ENCODE measurements at regions not wholly inside any gene's neighbourhood (a gene's known extent, or its start where the extent isn't known, plus 50 kb on each side); places are given as distances from the start of the nearest gene placed in this dataset.
"Not testable (repeated sequence)": the region's sequence is repeated elsewhere in the genome, so short reads cannot be mapped to it uniquely, and the experiment has no call there.

- no peak for DNase-seq (ENCODE audit: low read depth)
Measured at GRCh38 chr4:141459020-141459419, 177.4 kb upstream of the IL15 start.

- no peak for DNase-seq (ENCODE audit: low read depth)
Measured at GRCh38 chr4:141462361-141462760, 174.0 kb upstream of the IL15 start.

GRCh38 chr4:141463678-141464077, 172.7 kb upstream of the IL15 start:
- DNase-seq (ENCODE audit: low read depth): no peak

- DNase-seq (ENCODE audit: low read depth): no peak
Measured at GRCh38 chr4:141464366-141464765, 172.0 kb upstream of the IL15 start.

- DNase-seq (ENCODE audit: low read depth): no peak
Measured at GRCh38 chr4:141465171-141465570, 171.2 kb upstream of the IL15 start.

GRCh38 chr4:141467225-141467624, 169.2 kb upstream of the IL15 start:
- no peak for DNase-seq (ENCODE audit: low read depth)

- no peak for DNase-seq (ENCODE audit: low read depth)
Measured at GRCh38 chr4:141469392-141469791, 167.0 kb upstream of the IL15 start.

GRCh38 chr4:141473026-141473540, 163.3 kb upstream of the IL15 start:
- DNase-seq (ENCODE audit: low read depth): no peak

- no peak for DNase-seq (ENCODE audit: low read depth)
Measured at GRCh38 chr4:141473952-141474351, 162.4 kb upstream of the IL15 start.

- no peak for DNase-seq (ENCODE audit: low read depth)
Measured at GRCh38 chr4:141480950-141481349, 155.4 kb upstream of the IL15 start.

GRCh38 chr4:141484298-141484697, 152.1 kb upstream of the IL15 start:
- DNase-seq (ENCODE audit: low read depth): not testable (repeated sequence)

GRCh38 chr4:141486375-141486997, 149.9 kb upstream of the IL15 start:
- DNase-seq (ENCODE audit: low read depth): peak; percentile 89

- DNase-seq (ENCODE audit: low read depth): no peak
Measured at GRCh38 chr4:141497627-141498026, 138.8 kb upstream of the IL15 start.

GRCh38 chr4:141499261-141499853, 137.0 kb upstream of the IL15 start:
- no peak for DNase-seq (ENCODE audit: low read depth)

- DNase-seq (ENCODE audit: low read depth): no peak
Measured at GRCh38 chr4:141501395-141501794, 135.0 kb upstream of the IL15 start.

- DNase-seq (ENCODE audit: low read depth): no peak
Measured at GRCh38 chr4:141501931-141502330, 134.5 kb upstream of the IL15 start.

GRCh38 chr4:141502755-141503154, 133.6 kb upstream of the IL15 start:
- no peak for DNase-seq (ENCODE audit: low read depth)

GRCh38 chr4:141503260-141503659, 133.1 kb upstream of the IL15 start:
- DNase-seq (ENCODE audit: low read depth): no peak

GRCh38 chr4:141511055-141511454, 125.3 kb upstream of the IL15 start:
- no peak for DNase-seq (ENCODE audit: low read depth)

GRCh38 chr4:141513866-141514265, 122.5 kb upstream of the IL15 start:
- DNase-seq (ENCODE audit: low read depth): no peak

- no peak for DNase-seq (ENCODE audit: low read depth)
Measured at GRCh38 chr4:141518222-141518621, 118.2 kb upstream of the IL15 start.

- DNase-seq (ENCODE audit: low read depth): peak; percentile 39
Measured at GRCh38 chr4:141524116-141524515, 112.3 kb upstream of the IL15 start.

GRCh38 chr4:141524841-141525240, 111.5 kb upstream of the IL15 start:
- no peak for DNase-seq (ENCODE audit: low read depth)

GRCh38 chr4:141530627-141531026, 105.8 kb upstream of the IL15 start:
- DNase-seq (ENCODE audit: low read depth): no peak

Data from HS-27A (cell line).